GM12891 (cell line): ENCODE measurements at regions not wholly inside any gene's neighbourhood (a gene's known extent, or its start where the extent isn't known, plus 50 kb on each side); places are given as distances from the start of the nearest gene placed in this dataset.

Experiments
- PAX5 ChIP-seq: IDR thresholded peaks from 2 replicates; pipeline ENCODE4 v1.6.1; 2011; ENCODE audit warnings: low read length, moderate library complexity, mild to moderate bottlenecking; ENCODE audit not compliant: insufficient read depth, severe bottlenecking
- POLR2A ChIP-seq: IDR thresholded peaks from 2 replicates; pipeline ENCODE4 v1.6.1; 2011; ENCODE audit warnings: low read depth, low read length, control low read depth
- POLR2AphosphoS5 ChIP-seq: IDR thresholded peaks from 2 replicates; pipeline ENCODE4 v1.6.1; 2011; ENCODE audit warnings: low read depth, low read length, control low read depth
- POU2F2 ChIP-seq: IDR thresholded peaks from 2 replicates; pipeline ENCODE4 v1.6.1; 2011; ENCODE audit warnings: low read depth, mild to moderate bottlenecking, control low read depth, low read length, moderate library complexity
- SPI1 ChIP-seq: IDR thresholded peaks from 2 replicates; pipeline ENCODE4 v1.6.1; 2011; ENCODE audit warnings: low read depth, low read length, control low read depth
- TAF1 ChIP-seq: IDR thresholded peaks from 2 replicates; pipeline ENCODE4 v1.6.1; 2011; ENCODE audit warnings: low read depth, low read length, control low read depth

GRCh38 chr17:33459078-33459940, 166.2 kb upstream of the ASIC2 start:
- no peak for TF ChIP-seq POLR2A
- no peak for TF ChIP-seq SPI1
- no peak for TF ChIP-seq POLR2AphosphoS5
- no peak for TF ChIP-seq TAF1
- TF ChIP-seq PAX5 = no peak
- TF ChIP-seq POU2F2 = no peak
